GM13977 (cell line): ENCODE measurements at regions not wholly inside any gene's neighbourhood (a gene's known extent, or its start where the extent isn't known, plus 50 kb on each side); places are given as distances from the start of the nearest gene placed in this dataset.
"Not testable (repeated sequence)": the region's sequence is repeated elsewhere in the genome, so short reads cannot be mapped to it uniquely, and the experiment has no call there.

ENCODE experiments used
- DNase-seq: peaks from one replicate; pipeline ENCODE4 v3.0.0; 2012; ENCODE audit warnings: low spot score
- in situ Hi-C: fragments of 300-500 bp; cut with MboI; formaldehyde crosslinking; loops from one replicate; pipeline ENCODE4 v1.12.0; 2022; ENCODE audit warnings: low sequenced_read_pairs, low pct_unique_long_range_greater_than_20kb, mixed read lengths, inconsistent platforms; ENCODE audit not compliant: unreplicated experiment
- TF ChIP-seq, protein P1 (sequence below): IDR thresholded peaks from 2 replicates; pipeline ENCODE4 v1.5.1; 2012; ENCODE audit warnings: mild to moderate bottlenecking, control low read depth; ENCODE audit not compliant: insufficient read depth; ENCODE audit errors: extremely low read depth, missing control alignments

DNA sequence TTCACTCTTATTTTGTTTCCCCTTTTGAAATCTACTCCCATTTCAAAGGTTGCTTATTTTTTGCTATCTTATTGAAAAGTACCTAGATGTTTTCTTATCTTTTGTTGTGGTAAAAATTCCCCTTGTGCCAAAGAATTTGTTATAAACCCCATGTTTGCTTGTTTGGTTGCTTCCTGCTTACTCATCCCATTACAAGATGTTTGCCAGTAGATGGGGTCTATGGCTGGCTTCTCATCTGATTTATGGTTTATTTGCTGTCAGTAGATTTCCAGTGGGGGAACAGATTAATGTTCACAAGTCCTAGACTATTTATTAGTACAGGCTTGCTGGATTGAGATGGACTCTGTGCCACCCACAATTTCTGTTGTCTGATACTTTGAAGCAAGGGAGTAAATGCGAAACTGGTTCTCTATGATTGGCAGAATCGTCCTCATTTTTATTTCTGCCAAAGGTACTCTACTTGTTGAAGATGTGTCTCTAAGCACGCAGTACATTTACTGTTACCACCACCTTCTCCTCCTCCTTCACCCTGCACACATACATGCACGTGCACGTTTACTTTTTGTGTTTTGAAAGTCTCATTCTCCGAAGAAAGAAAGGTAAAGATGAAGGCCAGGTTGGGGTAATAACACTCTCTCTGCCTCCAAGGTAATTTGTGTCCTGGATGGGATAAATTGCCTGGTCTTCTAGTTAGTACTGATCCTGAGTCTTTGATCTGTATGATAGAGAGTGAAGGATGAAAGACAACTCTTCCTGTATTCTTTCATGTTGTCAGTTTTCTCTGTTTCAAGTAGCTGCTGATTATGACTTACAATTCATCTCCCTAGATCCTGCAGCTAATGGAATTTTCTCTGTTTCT lies 117.2 kb upstream of the ATP2B1 start:
- in situ Hi-C loops = no loop called here
- TF ChIP-seq, protein P1, sequence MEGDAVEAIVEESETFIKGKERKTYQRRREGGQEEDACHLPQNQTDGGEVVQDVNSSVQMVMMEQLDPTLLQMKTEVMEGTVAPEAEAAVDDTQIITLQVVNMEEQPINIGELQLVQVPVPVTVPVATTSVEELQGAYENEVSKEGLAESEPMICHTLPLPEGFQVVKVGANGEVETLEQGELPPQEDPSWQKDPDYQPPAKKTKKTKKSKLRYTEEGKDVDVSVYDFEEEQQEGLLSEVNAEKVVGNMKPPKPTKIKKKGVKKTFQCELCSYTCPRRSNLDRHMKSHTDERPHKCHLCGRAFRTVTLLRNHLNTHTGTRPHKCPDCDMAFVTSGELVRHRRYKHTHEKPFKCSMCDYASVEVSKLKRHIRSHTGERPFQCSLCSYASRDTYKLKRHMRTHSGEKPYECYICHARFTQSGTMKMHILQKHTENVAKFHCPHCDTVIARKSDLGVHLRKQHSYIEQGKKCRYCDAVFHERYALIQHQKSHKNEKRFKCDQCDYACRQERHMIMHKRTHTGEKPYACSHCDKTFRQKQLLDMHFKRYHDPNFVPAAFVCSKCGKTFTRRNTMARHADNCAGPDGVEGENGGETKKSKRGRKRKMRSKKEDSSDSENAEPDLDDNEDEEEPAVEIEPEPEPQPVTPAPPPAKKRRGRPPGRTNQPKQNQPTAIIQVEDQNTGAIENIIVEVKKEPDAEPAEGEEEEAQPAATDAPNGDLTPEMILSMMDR = no peak
- no peak for DNase-seq

DNA sequence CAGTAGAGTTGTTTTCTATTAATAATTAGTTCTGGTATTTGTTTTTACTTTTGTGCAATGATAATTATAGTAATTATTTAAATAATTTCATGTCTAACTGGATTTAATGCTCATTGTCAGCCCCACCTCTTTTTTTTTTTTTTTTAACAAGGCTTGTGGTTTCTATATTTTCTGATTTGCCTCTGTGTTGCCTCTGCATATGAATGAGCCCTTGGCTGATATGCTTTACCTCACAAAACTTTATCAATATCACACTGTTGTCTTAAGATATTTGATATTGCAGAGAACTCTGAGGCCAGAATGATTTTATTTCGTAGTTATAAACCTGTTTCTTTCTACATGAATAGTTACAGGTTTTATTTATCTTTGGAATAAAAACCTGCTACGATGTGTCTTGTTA lies 116.2 kb upstream of the ATP2B1 start:
- TF ChIP-seq, protein P1 = no peak
- DNase-seq = no peak
- in situ Hi-C loops = no loop called here

DNA sequence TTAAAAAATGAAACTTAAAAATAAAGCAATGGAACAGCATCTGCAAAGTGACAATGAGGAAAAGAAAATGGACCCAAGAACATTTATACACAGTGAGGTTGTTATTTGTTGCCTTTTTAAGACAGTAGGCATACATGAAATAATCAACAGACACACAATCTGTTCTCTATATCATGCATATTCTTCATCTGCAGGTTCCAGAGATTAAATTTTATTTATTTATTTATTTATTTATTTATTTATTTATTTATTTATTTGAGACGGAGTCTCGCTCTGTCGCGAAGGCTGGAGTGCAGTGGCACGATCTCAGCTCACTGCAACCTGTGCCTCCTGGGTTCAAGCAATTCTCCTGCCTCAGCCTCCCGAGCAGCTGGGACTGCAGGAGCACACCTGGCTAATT lies 114.4 kb upstream of the ATP2B1 start:
- DNase-seq, in situ Hi-C loops: not testable (repeated sequence)

DNA sequence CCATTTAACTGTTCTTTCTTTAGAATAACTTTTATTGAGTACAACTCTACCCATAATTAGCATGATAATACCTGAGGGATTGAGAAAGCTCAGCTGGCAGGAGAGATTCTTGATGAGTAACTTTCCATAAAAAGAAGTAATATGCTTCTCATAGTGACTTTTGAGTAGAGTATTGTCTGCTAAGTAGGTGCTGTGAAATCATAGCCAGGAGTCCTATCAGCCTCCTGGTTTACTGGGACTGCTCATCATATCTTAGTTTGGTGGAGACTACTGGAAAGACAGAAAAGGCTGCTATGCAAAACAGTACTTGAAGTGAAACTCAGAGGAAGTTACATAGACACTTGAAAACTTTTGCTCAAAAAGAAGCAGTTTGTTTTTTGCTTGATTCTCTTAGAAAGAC lies 113.3 kb upstream of the ATP2B1 start:
- TF ChIP-seq, protein P1 = no peak
- peak; percentile 27 for DNase-seq
- in situ Hi-C loops = no loop called here

DNA sequence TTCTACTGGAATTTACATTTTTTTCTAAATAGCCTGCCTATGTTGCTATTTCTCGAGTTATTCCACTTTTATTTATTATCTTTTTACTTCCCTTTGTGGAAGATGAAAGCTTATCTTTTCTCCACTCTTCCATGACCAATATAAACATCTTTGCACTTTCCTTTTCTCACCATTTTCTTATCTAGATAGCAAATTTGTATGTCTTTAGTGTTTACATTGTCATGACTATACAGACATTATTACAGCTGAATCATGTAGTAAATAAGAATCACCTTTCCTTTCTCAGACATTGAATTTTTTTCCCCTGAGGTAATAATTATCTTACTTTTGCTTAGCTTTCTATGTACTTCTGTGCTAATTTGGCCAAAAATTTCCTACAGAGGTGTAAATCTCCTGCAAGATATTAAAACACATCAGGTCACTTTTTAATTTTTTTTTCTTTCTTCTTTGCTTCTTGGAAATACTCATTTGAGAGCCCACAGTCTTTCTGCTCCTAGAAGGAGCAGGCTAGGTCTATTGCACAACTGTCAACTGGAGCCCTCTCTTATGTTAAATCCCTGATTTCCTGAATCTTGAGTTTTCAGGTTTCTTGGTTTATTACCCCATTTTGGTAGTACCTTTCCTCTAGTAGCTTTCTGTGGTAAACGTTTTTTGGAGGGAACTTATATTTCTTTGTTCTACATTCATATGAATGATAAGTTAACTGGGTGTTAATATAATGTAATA lies 109.0 kb upstream of the ATP2B1 start:
- in situ Hi-C loops = no loop called here
- no peak for DNase-seq
- TF ChIP-seq, protein P1 = no peak

DNA sequence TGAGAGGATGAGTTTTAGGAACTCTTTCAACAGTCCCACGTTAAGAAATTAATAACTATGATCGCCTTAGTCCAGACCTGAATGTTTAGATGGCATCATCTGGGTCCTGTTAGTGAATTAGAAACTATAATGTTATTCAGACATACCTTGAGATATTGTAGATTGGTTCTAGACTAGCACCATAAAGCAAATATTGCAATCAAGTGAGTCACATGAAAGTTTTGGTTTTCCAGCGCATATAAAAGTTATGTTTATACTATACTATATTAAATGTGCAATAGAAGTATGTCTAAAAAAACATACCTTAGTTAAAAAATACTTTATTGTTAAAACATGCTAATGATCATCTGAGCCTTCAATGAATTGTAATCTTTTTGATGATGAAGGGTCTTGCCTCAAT lies 106.6 kb upstream of the ATP2B1 start:
- in situ Hi-C loops = no loop called here
- TF ChIP-seq, protein P1 = no peak
- DNase-seq = no peak

DNA sequence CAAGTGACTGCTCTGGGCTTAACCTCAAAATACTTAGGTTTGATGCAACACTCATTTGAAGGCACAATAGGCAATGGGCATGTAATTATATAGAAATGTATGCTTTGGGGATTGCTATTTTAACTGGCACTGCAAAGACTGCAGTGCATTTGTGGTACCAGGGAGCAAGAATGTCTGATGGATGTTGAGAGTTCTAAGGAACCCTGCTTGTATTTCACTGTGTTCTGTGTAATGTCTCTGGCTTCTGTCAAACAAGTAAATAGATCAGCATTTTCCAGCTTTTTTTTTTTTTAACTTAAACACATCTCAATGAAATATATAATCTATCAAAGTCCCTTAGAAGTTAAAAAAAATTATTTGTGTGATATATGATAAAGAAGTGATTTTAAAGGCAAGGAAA lies 94.8 kb upstream of the ATP2B1 start:
- in situ Hi-C loops = no loop called here
- DNase-seq = no peak
- TF ChIP-seq, protein P1 = no peak
